ENCODE measurements at regions not wholly inside any gene's neighbourhood (a gene's known extent, or its start where the extent isn't known, plus 50 kb on each side); places are given as distances from the start of the nearest gene placed in this dataset.

GRCh38 chr12:118500299-118500698 is 123.9 kb downstream of the SUDS3 start:
- CTCF ChIA-PET: no interaction called here
- Histone ChIP-seq H3K9ac (ENCODE audit: low read length) (no peak overlapping the region), H3K9me3 (ENCODE audit: control extremely low read depth in 1 of 3, control insufficient read depth in 2 of 3, insufficient read depth in 1 of 3, low read length in 2 of 3) (peaks cover 0 to 4% (median 0%) of the 10 kb centered on the region in 3 donors), H3K4me3 (ENCODE audit: control extremely low read depth in 1 of 5, extremely low read depth in 1 of 5, insufficient read depth in 1 of 5, low read depth in 2 of 5, low read length in 4 of 5) (no peak overlapping the region), H2AFZ (ENCODE audit: insufficient read depth, low read depth, low read length, poor library complexity, severe bottlenecking) (no peak overlapping the region), H3K79me2 (ENCODE audit: control insufficient read depth, insufficient read depth, low read length) (no peaks in the 10 kb centered on the region), H3K27ac (ENCODE audit: low read length in 2 of 2) (no peak overlapping the region), H3K36me3 (replicated peaks in 1 of 2; ENCODE audit: control extremely low read depth in 1 of 2, control insufficient read depth in 1 of 2, extremely low read depth in 1 of 2, insufficient read depth in 2 of 2, low read length in 1 of 2) (no peaks in the 10 kb centered on the region), H3K4me1 (ENCODE audit: control insufficient read depth in 2 of 2, insufficient read depth in 2 of 2, low read length in 2 of 2) (no peaks in the 10 kb centered on the region), H3K27me3 (replicated peaks in 1 of 4; ENCODE audit: control extremely low read depth in 1 of 4, control insufficient read depth in 3 of 4, insufficient read depth in 4 of 4, low read length in 3 of 4) (no peaks in the 10 kb centered on the region), H3K4me2 (replicated peaks; ENCODE audit: low read depth, low read length, poor library complexity, severe bottlenecking) (no peak overlapping the region), H4K20me1 (ENCODE audit: control insufficient read depth, insufficient read depth, low read length, poor library complexity, severe bottlenecking) (no peaks in the 10 kb centered on the region)
- Mint-ChIP-seq H3K9me3 (ENCODE audit: insufficient read depth) (no peaks in the 10 kb centered on the region), H3K27ac (no peak overlapping the region), H3K4me3 (no peak overlapping the region), H3K4me1 (no peaks in the 10 kb centered on the region), H3K27me3 (peaks cover 5% of the 10 kb centered on the region)
- intact Hi-C loops (cut with micrococcal nuclease): no loop called here
- POLR2A ChIA-PET: no interaction called here
- no peak for TF ChIP-seq EZH2 (IDR thresholded peaks at IDR 0.05; ENCODE audit: borderline replicate concordance, insufficient read depth, low read depth, low read length, poor library complexity, severe bottlenecking)
- TF ChIP-seq CTCF (IDR thresholded peaks at IDR 0.05): no peak
- WGBS (ENCODE audit: insufficient coverage): no CpG with 5 or more reads among the region's 7 CpGs
- DNase-seq: no peak
- no peak for ATAC-seq (ENCODE audit: low read depth)

- ChIA-PET POLR2A (no interaction called here), CTCF (no interaction called here)
- Histone ChIP-seq H3K4me3 (ENCODE audit: control extremely low read depth in 1 of 5, extremely low read depth in 1 of 5, insufficient read depth in 1 of 5, low read depth in 2 of 5, low read length in 4 of 5) (no peak overlapping the region), H4K20me1 (ENCODE audit: control insufficient read depth, insufficient read depth, low read length, poor library complexity, severe bottlenecking) (no peaks in the 10 kb centered on the region), H3K4me1 (ENCODE audit: control insufficient read depth in 2 of 2, insufficient read depth in 2 of 2, low read length in 2 of 2) (no peaks in the 10 kb centered on the region), H3K9ac (ENCODE audit: low read length) (no peak overlapping the region), H3K9me3 (ENCODE audit: control extremely low read depth in 1 of 3, control insufficient read depth in 2 of 3, insufficient read depth in 1 of 3, low read length in 2 of 3) (peaks cover 0 to 4% (median 0%) of the 10 kb centered on the region in 3 donors), H3K27ac (ENCODE audit: low read length in 2 of 2) (no peak overlapping the region), H3K4me2 (replicated peaks; ENCODE audit: low read depth, low read length, poor library complexity, severe bottlenecking) (no peak overlapping the region), H2AFZ (ENCODE audit: insufficient read depth, low read depth, low read length, poor library complexity, severe bottlenecking) (no peak overlapping the region), H3K27me3 (replicated peaks in 1 of 4; ENCODE audit: control extremely low read depth in 1 of 4, control insufficient read depth in 3 of 4, insufficient read depth in 4 of 4, low read length in 3 of 4) (no peaks in the 10 kb centered on the region), H3K36me3 (replicated peaks in 1 of 2; ENCODE audit: control extremely low read depth in 1 of 2, control insufficient read depth in 1 of 2, extremely low read depth in 1 of 2, insufficient read depth in 2 of 2, low read length in 1 of 2) (no peaks in the 10 kb centered on the region), H3K79me2 (ENCODE audit: control insufficient read depth, insufficient read depth, low read length) (no peaks in the 10 kb centered on the region)
- DNase-seq (no peak), ATAC-seq (ENCODE audit: low read depth) (no peak)
- TF ChIP-seq CTCF (IDR thresholded peaks at IDR 0.05) (no peak), EZH2 (IDR thresholded peaks at IDR 0.05; ENCODE audit: borderline replicate concordance, insufficient read depth, low read depth, low read length, poor library complexity, severe bottlenecking) (no peak)
- H3K27me3 Mint-ChIP-seq: peaks cover 4% of the 10 kb centered on the region
- 48% methylated on average over 3 of the region's 3 CpGs for WGBS (ENCODE audit: insufficient coverage)
- intact Hi-C loops (cut with micrococcal nuclease): no loop called here
- H3K9me3 Mint-ChIP-seq (ENCODE audit: insufficient read depth): no peaks in the 10 kb centered on the region
- H3K27ac Mint-ChIP-seq: no peak overlapping the region
- H3K4me1 Mint-ChIP-seq: no peaks in the 10 kb centered on the region
- H3K4me3 Mint-ChIP-seq: no peak overlapping the region
These were observed 125.1 kb downstream of the SUDS3 start for GRCh38 chr12:118501489-118501888.
